ENCODE measurements at regions not wholly inside any gene's neighbourhood (a gene's known extent, or its start where the extent isn't known, plus 50 kb on each side); places are given as distances from the start of the nearest gene placed in this dataset.

GRCh38 chr12:45601390-45601789, 128.1 kb upstream of the ARID2 start:
- TF ChIP-seq, protein P1, sequence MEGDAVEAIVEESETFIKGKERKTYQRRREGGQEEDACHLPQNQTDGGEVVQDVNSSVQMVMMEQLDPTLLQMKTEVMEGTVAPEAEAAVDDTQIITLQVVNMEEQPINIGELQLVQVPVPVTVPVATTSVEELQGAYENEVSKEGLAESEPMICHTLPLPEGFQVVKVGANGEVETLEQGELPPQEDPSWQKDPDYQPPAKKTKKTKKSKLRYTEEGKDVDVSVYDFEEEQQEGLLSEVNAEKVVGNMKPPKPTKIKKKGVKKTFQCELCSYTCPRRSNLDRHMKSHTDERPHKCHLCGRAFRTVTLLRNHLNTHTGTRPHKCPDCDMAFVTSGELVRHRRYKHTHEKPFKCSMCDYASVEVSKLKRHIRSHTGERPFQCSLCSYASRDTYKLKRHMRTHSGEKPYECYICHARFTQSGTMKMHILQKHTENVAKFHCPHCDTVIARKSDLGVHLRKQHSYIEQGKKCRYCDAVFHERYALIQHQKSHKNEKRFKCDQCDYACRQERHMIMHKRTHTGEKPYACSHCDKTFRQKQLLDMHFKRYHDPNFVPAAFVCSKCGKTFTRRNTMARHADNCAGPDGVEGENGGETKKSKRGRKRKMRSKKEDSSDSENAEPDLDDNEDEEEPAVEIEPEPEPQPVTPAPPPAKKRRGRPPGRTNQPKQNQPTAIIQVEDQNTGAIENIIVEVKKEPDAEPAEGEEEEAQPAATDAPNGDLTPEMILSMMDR (IDR thresholded peaks at IDR 0.05; ENCODE audit: poor library complexity, severe bottlenecking) = no peak
- TF ChIP-seq POLR2AphosphoS5 (IDR thresholded peaks at IDR 0.05) = no peak
- no peak for TF ChIP-seq SMC3 (conservative IDR thresholded peaks at IDR 0.05; ENCODE audit: poor library complexity)
- TF ChIP-seq EZH2 (IDR thresholded peaks at IDR 0.05; ENCODE audit: borderline replicate concordance, insufficient read depth, low read length, poor library complexity, severe bottlenecking) = no peak
- no peak for TF ChIP-seq TAF1 (IDR thresholded peaks at IDR 0.05; ENCODE audit: low read depth)
- TF ChIP-seq EP300 (conservative IDR thresholded peaks at IDR 0.05; ENCODE audit: poor library complexity, severe bottlenecking) = no peak
- TF ChIP-seq MXI1 (conservative IDR thresholded peaks at IDR 0.05; ENCODE audit: poor library complexity, severe bottlenecking) = no peak

Data from neural cell (in vitro differentiated cells).